ENCODE measurements at regions not wholly inside any gene's neighbourhood (a gene's known extent, or its start where the extent isn't known, plus 50 kb on each side); places are given as distances from the start of the nearest gene placed in this dataset.

GRCh38 chrX:519741-520140, 110.8 kb upstream of the SHOX start:
- H3K36me3 ChIP-seq (ENCODE audit: control insufficient read depth, low read length): no peaks in the 10 kb centered on the region
- H3K27me3 ChIP-seq (ENCODE audit: control insufficient read depth, low read length): no peaks in the 10 kb centered on the region
- H3K4me3 ChIP-seq (ENCODE audit: low read length): no peak overlapping the region
- H3K9me2 ChIP-seq (replicated peaks; ENCODE audit: control insufficient read depth, low read length): no peaks in the 10 kb centered on the region
- H3F3A ChIP-seq (ENCODE audit: control insufficient read depth, insufficient read depth): no peaks in the 10 kb centered on the region
- no peaks in the 10 kb centered on the region for H4K20me1 ChIP-seq (ENCODE audit: control insufficient read depth, insufficient read depth, low read depth, low read length)
- no peak overlapping the region for H3K4me2 ChIP-seq (ENCODE audit: low read length)
- no peaks in the 10 kb centered on the region for H3K4me1 ChIP-seq (ENCODE audit: control insufficient read depth, low read length)
- H3K9me3 ChIP-seq (ENCODE audit: control insufficient read depth, insufficient read depth, low read length): no peaks in the 10 kb centered on the region
- H3K79me2 ChIP-seq (ENCODE audit: control insufficient read depth, low read length): no peaks in the 10 kb centered on the region
- no peak overlapping the region for H3K27ac ChIP-seq (ENCODE audit: low read depth, low read length)
- TF ChIP-seq CTCF (IDR thresholded peaks at IDR 0.05; ENCODE audit: low read depth, low read length, poor library complexity, severe bottlenecking) (no peak), EZH2phosphoT487 (IDR thresholded peaks at IDR 0.05; ENCODE audit: borderline replicate concordance, low read length) (no peak)

GRCh38 chrX:522456-522855, 108.1 kb upstream of the SHOX start:
- Histone ChIP-seq H3K9me2 (replicated peaks; ENCODE audit: control insufficient read depth, low read length) (no peaks in the 10 kb centered on the region), H3K27me3 (ENCODE audit: control insufficient read depth, low read length) (no peaks in the 10 kb centered on the region), H3K4me1 (ENCODE audit: control insufficient read depth, low read length) (no peaks in the 10 kb centered on the region), H3K4me3 (ENCODE audit: low read length) (no peak overlapping the region), H3K27ac (ENCODE audit: low read depth, low read length) (no peak overlapping the region), H3K4me2 (ENCODE audit: low read length) (no peak overlapping the region), H3K9me3 (ENCODE audit: control insufficient read depth, insufficient read depth, low read length) (peaks cover 4% of the 10 kb centered on the region; the same call in 1 of the 2 replicates), H3K36me3 (ENCODE audit: control insufficient read depth, low read length) (no peaks in the 10 kb centered on the region), H3K79me2 (ENCODE audit: control insufficient read depth, low read length) (no peaks in the 10 kb centered on the region), H3F3A (ENCODE audit: control insufficient read depth, insufficient read depth) (no peaks in the 10 kb centered on the region), H4K20me1 (ENCODE audit: control insufficient read depth, insufficient read depth, low read depth, low read length) (no peaks in the 10 kb centered on the region)
- TF ChIP-seq CTCF (IDR thresholded peaks at IDR 0.05; ENCODE audit: low read depth, low read length, poor library complexity, severe bottlenecking) (no peak), EZH2phosphoT487 (IDR thresholded peaks at IDR 0.05; ENCODE audit: borderline replicate concordance, low read length) (no peak)

DNA sequence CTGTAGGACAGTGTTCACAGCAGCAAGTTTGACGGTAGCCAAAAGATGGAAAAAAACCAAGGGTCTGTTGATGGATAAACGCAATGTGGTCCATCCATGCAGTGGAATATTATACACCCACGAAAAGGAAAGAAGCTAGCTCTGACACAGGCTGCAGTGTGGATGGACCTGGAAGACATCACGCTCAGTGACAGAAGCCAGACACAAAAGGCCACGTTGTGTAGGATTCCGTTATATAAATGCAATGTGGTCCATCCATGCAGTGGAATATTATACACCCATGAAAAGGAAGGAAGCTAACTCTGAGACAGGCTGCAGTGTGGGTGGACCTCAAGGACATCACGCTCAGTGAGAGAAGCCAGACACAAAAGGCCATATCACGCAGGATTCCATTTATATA, 105.5 kb upstream of the SHOX start:
- no peaks in the 10 kb centered on the region for H3K79me2 ChIP-seq (ENCODE audit: control insufficient read depth, low read length)
- H3K4me1 ChIP-seq (ENCODE audit: control insufficient read depth, low read length): no peaks in the 10 kb centered on the region
- H3K4me2 ChIP-seq (ENCODE audit: low read length): no peak overlapping the region
- peaks cover 6% of the 10 kb centered on the region; the same call in 1 of the 2 replicates for H3K9me3 ChIP-seq (ENCODE audit: control insufficient read depth, insufficient read depth, low read length)
- H4K20me1 ChIP-seq (ENCODE audit: control insufficient read depth, insufficient read depth, low read depth, low read length): no peaks in the 10 kb centered on the region
- H3K4me3 ChIP-seq (ENCODE audit: low read length): no peak overlapping the region
- no peaks in the 10 kb centered on the region for H3K36me3 ChIP-seq (ENCODE audit: control insufficient read depth, low read length)
- no peaks in the 10 kb centered on the region for H3K27me3 ChIP-seq (ENCODE audit: control insufficient read depth, low read length)
- no peaks in the 10 kb centered on the region for H3K9me2 ChIP-seq (replicated peaks; ENCODE audit: control insufficient read depth, low read length)
- H3F3A ChIP-seq (ENCODE audit: control insufficient read depth, insufficient read depth): no peaks in the 10 kb centered on the region
- no peak overlapping the region for H3K27ac ChIP-seq (ENCODE audit: low read depth, low read length)
- TF ChIP-seq CTCF (IDR thresholded peaks at IDR 0.05; ENCODE audit: low read depth, low read length, poor library complexity, severe bottlenecking) (no peak), EZH2phosphoT487 (IDR thresholded peaks at IDR 0.05; ENCODE audit: borderline replicate concordance, low read length) (no peak)
